H1 (cell line): ENCODE measurements at regions not wholly inside any gene's neighbourhood (a gene's known extent, or its start where the extent isn't known, plus 50 kb on each side); places are given as distances from the start of the nearest gene placed in this dataset.

Experiments used
- CTCF ChIA-PET: fragments of 300-600 bp; sonication (Branson Sonifier 250); formaldehyde crosslinking; loops from one replicate; lab custom pipeline; 2021; ENCODE audit not compliant: partially characterized antibody; lab: Charles Lee
- POLR2A ChIA-PET: fragments of 300-600 bp; sonication (Branson Sonifier 250); formaldehyde crosslinking; loops from one replicate; lab custom pipeline; 2021; ENCODE audit warnings: inconsistent platforms; ENCODE audit not compliant: partially characterized antibody; lab: Charles Lee
- DNase-seq, 2 experiments: peaks; one replicate each; pipeline versions ENCODE4 v3.0.0 to v3.0.0-alpha.2; 2010 to 2022; ENCODE audit warnings: low spot score in 2 of 2, low read depth in 1 of 2, mixed read lengths in 1 of 2
- FAIRE-seq: peaks from 2 replicates; lab custom pipeline; 2011; peaks lifted over from hg19 to GRCh38; lab: Jason Lieb, UNC
- H2AFZ ChIP-seq: 2 replicates; pipeline ENCODE4 v1.8.1; 2012; ENCODE audit warnings: low read length, inconsistent platforms
- H2AK5ac ChIP-seq: 2 replicates; pipeline ENCODE4 v1.6.1; 2013; ENCODE audit warnings: low read depth, low read length
- H2BK120ac ChIP-seq: replicated peaks from 2 replicates; pipeline ENCODE3; 2013; ENCODE audit warnings: low read depth, low read length, inconsistent platforms
- H2BK12ac ChIP-seq: 2 replicates; pipeline ENCODE4 v1.6.1; 2013; ENCODE audit warnings: low read depth, low read length
- H2BK15ac ChIP-seq: 2 replicates; pipeline ENCODE4 v1.6.1; 2013; ENCODE audit warnings: low read length
- H2BK20ac ChIP-seq: 2 replicates; pipeline ENCODE4 v1.6.1; 2013; ENCODE audit warnings: low read length
- H2BK5ac ChIP-seq: 2 replicates; pipeline ENCODE4 v1.6.1; 2013; ENCODE audit warnings: low read depth, low read length
- H3K14ac ChIP-seq: 2 replicates; pipeline ENCODE4 v1.6.1; 2013; ENCODE audit warnings: inconsistent platforms; ENCODE audit not compliant: insufficient read length
- H3K18ac ChIP-seq: 2 replicates; pipeline ENCODE4 v1.6.1; 2013; ENCODE audit warnings: low read length; ENCODE audit errors: extremely low read depth
- H3K23ac ChIP-seq: 2 replicates; pipeline ENCODE4 v1.6.1; 2013; ENCODE audit warnings: inconsistent platforms; ENCODE audit not compliant: insufficient read length
- H3K23me2 ChIP-seq: 2 replicates; pipeline ENCODE4 v1.6.1; 2013; ENCODE audit warnings: low read depth, low read length
- H3K27ac ChIP-seq: 2 replicates; pipeline ENCODE4 v1.6.1; 2011; ENCODE audit warnings: low read depth, low read length, inconsistent platforms
- H3K27me3 ChIP-seq, 4 experiments: replicated peaks in 1 of 4; 1 replicate in 1 of 4; 2 replicates in 3 of 4; pipeline versions ENCODE4 v1.6.1 to v1.8.1; 2011 to 2013; ENCODE audit warnings: low read length in 3 of 4, mild to moderate bottlenecking in 3 of 4, inconsistent platforms in 2 of 4, mixed read lengths in 2 of 4, moderate library complexity in 1 of 4; ENCODE audit not compliant: control insufficient read depth in 3 of 4, insufficient read depth in 3 of 4; ENCODE audit errors: extremely low read depth in 1 of 4
- H3K36me3 ChIP-seq, 4 experiments: 2 replicates each; pipeline versions ENCODE4 v1.6.1 to v1.8.1; 2011 to 2013; ENCODE audit warnings: mild to moderate bottlenecking in 4 of 4, low read length in 3 of 4, moderate library complexity in 2 of 4, control low read depth in 1 of 4, inconsistent platforms in 1 of 4; ENCODE audit not compliant: insufficient read depth in 4 of 4, control insufficient read depth in 2 of 4
- H3K4ac ChIP-seq: replicated peaks from 2 replicates; pipeline ENCODE3; 2013; ENCODE audit warnings: low read length, low read depth, mixed read lengths, inconsistent platforms; ENCODE audit not compliant: insufficient read length
- H3K4me1 ChIP-seq, 4 experiments: replicated peaks in 1 of 4; 1 replicate in 1 of 4; 2 replicates in 3 of 4; pipeline versions ENCODE4 v1.6.1 to v1.8.1; 2011 to 2013; ENCODE audit warnings: low read length in 3 of 4, inconsistent platforms in 2 of 4, mixed read lengths in 1 of 4; ENCODE audit not compliant: insufficient read depth in 4 of 4, control insufficient read depth in 3 of 4
- H3K4me2 ChIP-seq, 2 experiments: 2 replicates each; pipeline versions ENCODE4 v1.6.1 to v1.8.1; 2011 to 2013; ENCODE audit warnings: low read depth in 2 of 2, low read length in 2 of 2, control low read depth in 1 of 2, inconsistent platforms in 1 of 2, mild to moderate bottlenecking in 1 of 2; ENCODE audit not compliant: insufficient read depth in 1 of 2
- H3K4me3 ChIP-seq, 4 experiments: fragments of 200-600, 300-600 bp in 1 of 4; sonication (generic), shearing (Covaris generic), sonication (Bioruptor Twin) in 1 of 4; 2 replicates each; pipeline versions ENCODE4 v1.5.1 to v1.8.1; 2011 to 2016; ENCODE audit warnings: low read length in 4 of 4, low read depth in 3 of 4, control low read depth in 2 of 4, inconsistent platforms in 2 of 4, mild to moderate bottlenecking in 2 of 4, mixed read lengths in 1 of 4, moderate library complexity in 1 of 4; ENCODE audit not compliant: insufficient read depth in 2 of 4; ENCODE audit errors: extremely low read depth in 1 of 4
- H3K56ac ChIP-seq: replicated peaks from 2 replicates; pipeline ENCODE3; 2013; ENCODE audit warnings: low read depth, mild to moderate bottlenecking, mixed read lengths, low read length, inconsistent platforms; ENCODE audit not compliant: insufficient read length
- H3K79me1 ChIP-seq: 2 replicates; pipeline ENCODE4 v1.6.1; 2013; ENCODE audit warnings: low read depth, low read length, control low read depth
- H3K79me2 ChIP-seq, 2 experiments: 2 replicates each; pipeline versions ENCODE4 v1.6.1 to v1.8.1; 2012 to 2013; ENCODE audit warnings: low read length in 2 of 2, mild to moderate bottlenecking in 2 of 2, inconsistent platforms in 1 of 2; ENCODE audit not compliant: insufficient read depth in 2 of 2, control insufficient read depth in 1 of 2
- H3K9ac ChIP-seq, 4 experiments: replicated peaks in 1 of 4; 1 replicate in 1 of 4; 2 replicates in 3 of 4; pipeline versions ENCODE4 v1.6.1 to v1.8.1; 2011 to 2013; ENCODE audit warnings: low read depth in 3 of 4, low read length in 3 of 4, control low read depth in 2 of 4, mild to moderate bottlenecking in 2 of 4, moderate library complexity in 2 of 4, inconsistent platforms in 1 of 4; ENCODE audit errors: extremely low read depth in 1 of 4
- H3K9me3 ChIP-seq, 2 experiments: 2 replicates each; pipeline versions ENCODE4 v1.6.1 to v1.8.1; 2012 to 2013; ENCODE audit warnings: mild to moderate bottlenecking in 2 of 2, moderate library complexity in 2 of 2, control low read depth in 1 of 2, inconsistent platforms in 1 of 2, low read depth in 1 of 2, low read length in 1 of 2, mixed read lengths in 1 of 2; ENCODE audit not compliant: insufficient read depth in 2 of 2
- H4K20me1 ChIP-seq, 2 experiments: replicated peaks in 1 of 2; 2 replicates each; pipeline versions ENCODE3 to v1.8.1; 2011 to 2013; ENCODE audit warnings: inconsistent platforms in 2 of 2, low read length in 2 of 2, mild to moderate bottlenecking in 1 of 2; ENCODE audit not compliant: insufficient read depth in 2 of 2, control insufficient read depth in 1 of 2
- H4K5ac ChIP-seq: 2 replicates; pipeline ENCODE4 v1.6.1; 2013; ENCODE audit warnings: low read length, low read depth, mixed read lengths, inconsistent platforms; ENCODE audit not compliant: insufficient read length
- H4K8ac ChIP-seq: 2 replicates; pipeline ENCODE4 v1.8.0; 2013; ENCODE audit warnings: mild to moderate bottlenecking, moderate library complexity, low read length, inconsistent platforms; ENCODE audit not compliant: insufficient read depth; ENCODE audit errors: extremely low read depth
- H4K91ac ChIP-seq: replicated peaks from 2 replicates; pipeline ENCODE3; 2013; ENCODE audit warnings: low read length, mixed read lengths, inconsistent platforms; ENCODE audit not compliant: insufficient read length
- BACH1 ChIP-seq: IDR thresholded peaks from 2 replicates; pipeline ENCODE4 v1.6.1; 2012; ENCODE audit warnings: low read length, improper control_type of control experiment
- BRCA1 ChIP-seq: IDR thresholded peaks from 2 replicates; pipeline ENCODE4 v1.6.1; 2012; ENCODE audit warnings: low read depth, low read length, improper control_type of control experiment
- CHD1 ChIP-seq: IDR thresholded peaks from 2 replicates; pipeline ENCODE4 v1.6.1; 2012; ENCODE audit warnings: low read depth, low read length, improper control_type of control experiment
- CHD2 ChIP-seq: IDR thresholded peaks from 2 replicates; pipeline ENCODE4 v1.6.1; 2012; ENCODE audit warnings: low read length, improper control_type of control experiment
- CREB1 ChIP-seq: IDR thresholded peaks from 2 replicates; pipeline ENCODE4 v1.6.1; 2012; ENCODE audit warnings: inconsistent platforms
- EP300 ChIP-seq, 2 experiments: IDR thresholded peaks; 1 replicate in 1 of 2; 2 replicates in 1 of 2; pipeline ENCODE4 v1.6.1; 2011 to 2012; ENCODE audit warnings: low read depth in 2 of 2, low read length in 2 of 2, mild to moderate bottlenecking in 2 of 2, borderline replicate concordance in 1 of 2, inconsistent platforms in 1 of 2, moderate library complexity in 1 of 2
- GABPA ChIP-seq: IDR thresholded peaks from 2 replicates; pipeline ENCODE4 v1.6.1; 2011; ENCODE audit warnings: mild to moderate bottlenecking, low read length, moderate library complexity, borderline replicate concordance; ENCODE audit not compliant: insufficient read depth
- JUND ChIP-seq: IDR thresholded peaks from 2 replicates; pipeline ENCODE4 v1.6.1; 2011; ENCODE audit warnings: mild to moderate bottlenecking, improper control_type of control experiment, low read length
- KDM4A ChIP-seq: IDR thresholded peaks from one replicate; pipeline ENCODE4 v1.7.1; 2012; ENCODE audit warnings: low read depth, mild to moderate bottlenecking, moderate library complexity, low read length, inconsistent platforms; ENCODE audit not compliant: severe bottlenecking
- RAD21 ChIP-seq, 2 experiments: IDR thresholded peaks in 1 of 2; conservative IDR thresholded peaks in 1 of 2; 2 replicates each; pipeline ENCODE4 v1.6.1; 2011; ENCODE audit warnings: low read depth in 2 of 2, low read length in 2 of 2, improper control_type of control experiment in 1 of 2, inconsistent platforms in 1 of 2, mild to moderate bottlenecking in 1 of 2, moderate library complexity in 1 of 2
- SUZ12 ChIP-seq: fragments of 200-600 bp; sonication (generic); IDR thresholded peaks from 2 replicates; pipeline ENCODE4 v1.6.1; 2012; ENCODE audit warnings: mild to moderate bottlenecking, inconsistent platforms, low read length, moderate library complexity, mixed read lengths
- TCF12 ChIP-seq: IDR thresholded peaks from 2 replicates; pipeline ENCODE4 v1.6.1; 2011; ENCODE audit warnings: low read depth, mild to moderate bottlenecking, low read length
- USF2 ChIP-seq: IDR thresholded peaks from 2 replicates; pipeline ENCODE4 v1.6.1; 2011; ENCODE audit warnings: low read length, improper control_type of control experiment
- WGBS, 2 experiments: shearing (Covaris generic) in 1 of 2; methylation state at CpG; one replicate each; pipeline versions ENCODE4 v1.1.6 to v1.1.7; 2013 to 2015; ENCODE audit warnings: low lambda C conversion rate in 2 of 2, mixed read lengths in 2 of 2, inconsistent platforms in 1 of 2, low coverage in 1 of 2, missing lambda C conversion rate in 1 of 2; ENCODE audit not compliant: insufficient replicate concordance in 2 of 2, insufficient coverage in 1 of 2, insufficient read length in 1 of 2; ENCODE audit errors: extremely low coverage in 1 of 2, missing lambda C conversion rate in 1 of 2; 5-methylcytosine and 5-hydroxymethylcytosine counted together
- TF ChIP-seq, protein P1 (sequence below): IDR thresholded peaks from 2 replicates; pipeline ENCODE4 v1.6.1; 2012; ENCODE audit warnings: inconsistent platforms

DNA sequence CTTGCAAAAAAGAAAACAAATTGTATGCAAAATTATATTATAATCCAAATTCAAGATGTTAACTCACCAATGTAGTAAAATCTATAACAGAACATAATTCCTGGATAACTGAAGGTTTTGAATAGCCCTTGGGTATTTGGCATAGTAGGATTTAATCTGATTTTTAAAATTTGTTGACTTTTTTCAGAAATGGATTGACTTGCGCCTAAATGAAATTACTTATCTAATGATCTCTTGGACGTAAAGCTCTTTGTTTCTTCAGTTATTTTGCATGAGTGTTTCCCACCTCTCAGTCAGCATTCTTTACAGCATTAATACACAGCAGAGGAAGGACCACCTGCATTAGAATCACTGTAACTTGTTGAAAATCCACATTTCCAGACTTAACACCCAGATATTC lies 169.6 kb downstream of the SEPTIN7 start:
- Histone ChIP-seq H2BK5ac (no peak overlapping the region), H3K56ac (no peak overlapping the region), H3K9ac (no peak overlapping the region), H3K23me2 (no peaks in the 10 kb centered on the region), H3K4ac (no peak overlapping the region), H2BK12ac (no peak overlapping the region), H3K27me3 (no peaks in the 10 kb centered on the region; a peak in 1 of 7 replicates), H3K4me1 (no peaks in the 10 kb centered on the region; a peak in 1 of 7 replicates), H3K9me3 (peaks cover 0 to 10% of the 10 kb centered on the region in 2 experiments; a peak in 2 of 4 replicates), H2BK120ac (no peak overlapping the region), H3K36me3 (no peaks in the 10 kb centered on the region), H3K27ac (no peak overlapping the region), H4K20me1 (no peaks in the 10 kb centered on the region), H3K23ac (no peak overlapping the region), H2BK15ac (no peak overlapping the region), H3K79me1 (no peaks in the 10 kb centered on the region), H3K14ac (no peak overlapping the region), H2AK5ac (no peak overlapping the region), H2AFZ (no peak overlapping the region), H3K4me3 (no peak overlapping the region), H3K79me2 (no peaks in the 10 kb centered on the region), H2BK20ac (no peak overlapping the region), H3K4me2 (no peak overlapping the region), H4K5ac (no peak overlapping the region), H3K18ac (no peak overlapping the region), H4K8ac (no peak overlapping the region), H4K91ac (no peak overlapping the region)
- WGBS, 2 experiments: 91% methylated on average over 2 of the region's 2 CpGs; no CpG with 5 or more reads in 1 of the 2 experiments
- no peak for FAIRE-seq
- ChIA-PET CTCF (interaction anchor here (0.8 to 1.6 kb wide), 3 partner anchors 14 to 349 kb away, joined by 3 to 5 read pairs (median 3); no protein-coding TSS in a partner anchor), POLR2A (no interaction called here)
- no peak for DNase-seq
- TF ChIP-seq JUND: no peak
- TF ChIP-seq CREB1: no peak
- TF ChIP-seq GABPA: no peak
- TF ChIP-seq USF2: no peak
- no peak for TF ChIP-seq TCF12
- no peak for TF ChIP-seq KDM4A
- TF ChIP-seq, protein P1, sequence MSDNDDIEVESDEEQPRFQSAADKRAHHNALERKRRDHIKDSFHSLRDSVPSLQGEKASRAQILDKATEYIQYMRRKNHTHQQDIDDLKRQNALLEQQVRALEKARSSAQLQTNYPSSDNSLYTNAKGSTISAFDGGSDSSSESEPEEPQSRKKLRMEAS: no peak
- no peak for TF ChIP-seq EP300 (IDR thresholded peaks at IDR 0.05; ENCODE audit: borderline replicate concordance in 1 of 2, low read depth in 2 of 2, low read length in 2 of 2)
- TF ChIP-seq BACH1: no peak
- no peak for TF ChIP-seq CHD1
- TF ChIP-seq BRCA1: no peak
- TF ChIP-seq SUZ12: no peak
- no peak for TF ChIP-seq RAD21 (IDR thresholded peaks at IDR 0.05 in 1 of 2, conservative IDR thresholded peaks at IDR 0.05 in 1 of 2; ENCODE audit: low read depth in 2 of 2, low read length in 2 of 2)
- TF ChIP-seq CHD2: no peak
